IMR-90 (cell line): ENCODE measurements at regions not wholly inside any gene's neighbourhood (a gene's known extent, or its start where the extent isn't known, plus 50 kb on each side); places are given as distances from the start of the nearest gene placed in this dataset.

Experiments
- ATAC-seq: fragments of 200-7000 bp; cut with Tn5 transposase; 2 replicates; pipeline ENCODE4 v1.9.1; 2020; ENCODE audit warnings: low read depth, mild to moderate bottlenecking, moderate library complexity
- BruUV-seq: library from RNA; stranded (reverse); fragments of 400-500 nt; replicated peaks from 2 replicates; lab custom pipeline; 2021; lab: Mats Ljungman, UMichigan
- CTCF ChIA-PET: fragments of 300-600 bp; formaldehyde crosslinking; extraction: SDS; loops from one replicate; lab custom pipeline; 2021; ENCODE audit warnings: antibody characterized with exemption; lab: Yijun Ruan, JAX
- POLR2A ChIA-PET: fragments of 300-600 bp; sonication (Branson Sonifier 250); formaldehyde crosslinking; loops from one replicate; lab custom pipeline; 2022; ENCODE audit warnings: antibody characterized with exemption; ENCODE audit not compliant: unreplicated experiment; lab: Charles Lee
- DNase-seq: peaks from one replicate; pipeline ENCODE4 v3.0.0; 2013
- H2AFZ ChIP-seq: replicated peaks from 2 replicates; pipeline ENCODE3; 2013; ENCODE audit warnings: low read length, mild to moderate bottlenecking; ENCODE audit not compliant: poor library complexity
- H2AK5ac ChIP-seq: 2 replicates; pipeline ENCODE4 v1.6.1; 2013; ENCODE audit warnings: low read depth, low read length, inconsistent platforms
- H2AK9ac ChIP-seq: replicated peaks from 2 replicates; pipeline ENCODE3; 2013; ENCODE audit warnings: mild to moderate bottlenecking, low read depth, low read length, moderate library complexity; ENCODE audit not compliant: poor library complexity
- H2BK120ac ChIP-seq: 2 replicates; pipeline ENCODE4 v1.6.1; 2013; ENCODE audit warnings: low read depth, low read length, inconsistent platforms
- H2BK15ac ChIP-seq: 3 replicates; pipeline ENCODE4 v1.6.1; 2013; ENCODE audit warnings: low read depth, low read length, inconsistent platforms
- H2BK20ac ChIP-seq: 2 replicates; pipeline ENCODE4 v1.6.1; 2013; ENCODE audit warnings: low read depth, mild to moderate bottlenecking, inconsistent platforms, low read length, moderate library complexity
- H2BK5ac ChIP-seq: 2 replicates; pipeline ENCODE4 v1.6.1; 2013; ENCODE audit warnings: mild to moderate bottlenecking, low read depth, low read length, inconsistent platforms; ENCODE audit not compliant: poor library complexity, severe bottlenecking
- H3K14ac ChIP-seq: replicated peaks from 2 replicates; pipeline ENCODE4 v1.6.1; 2013; ENCODE audit warnings: low read depth, low read length, inconsistent platforms
- H3K18ac ChIP-seq: 2 replicates; pipeline ENCODE4 v1.6.1; 2013; ENCODE audit warnings: low read depth, low read length, control low read depth
- H3K23ac ChIP-seq: 2 replicates; pipeline ENCODE4 v1.6.1; 2013; ENCODE audit warnings: low read depth, low read length, inconsistent platforms
- H3K27ac ChIP-seq: 2 replicates; pipeline ENCODE4 v1.5.1; 2013; ENCODE audit warnings: mild to moderate bottlenecking, control low read depth, low read length; ENCODE audit not compliant: insufficient read depth
- H3K27me3 ChIP-seq: 2 replicates; pipeline ENCODE4 v1.6.1; 2013; ENCODE audit warnings: low read length; ENCODE audit not compliant: control insufficient read depth, insufficient read depth
- H3K36me3 ChIP-seq: 2 replicates; pipeline ENCODE4 v1.6.1; 2013; ENCODE audit warnings: low read length, mixed read lengths; ENCODE audit not compliant: control insufficient read depth, insufficient read depth
- H3K4ac ChIP-seq: 2 replicates; pipeline ENCODE4 v1.6.1; 2013; ENCODE audit warnings: low read depth, low read length, inconsistent platforms
- H3K4me1 ChIP-seq: 2 replicates; pipeline ENCODE4 v1.6.1; 2013; ENCODE audit warnings: low read length, mixed read lengths; ENCODE audit not compliant: control insufficient read depth, insufficient read depth
- H3K4me2 ChIP-seq: 2 replicates; pipeline ENCODE4 v1.6.1; 2013; ENCODE audit warnings: low read depth, mild to moderate bottlenecking, control low read depth, low read length, moderate library complexity
- H3K4me3 ChIP-seq: 2 replicates; pipeline ENCODE4 v1.5.1; 2013; ENCODE audit warnings: low read depth, mild to moderate bottlenecking, control low read depth, low read length, moderate library complexity; ENCODE audit not compliant: insufficient read depth
- H3K56ac ChIP-seq: 2 replicates; pipeline ENCODE4 v1.6.1; 2013; ENCODE audit warnings: low read length, inconsistent platforms; ENCODE audit not compliant: insufficient read depth; ENCODE audit errors: extremely low read depth
- H3K79me1 ChIP-seq, 2 experiments: 2 replicates each; pipeline ENCODE4 v1.6.1; 2013; ENCODE audit warnings: low read length in 2 of 2, inconsistent platforms in 1 of 2, low read depth in 1 of 2
- H3K9ac ChIP-seq: 2 replicates; pipeline ENCODE4 v1.6.1; 2013; ENCODE audit warnings: low read depth, low read length, control low read depth
- H3K9me1 ChIP-seq: 2 replicates; pipeline ENCODE4 v1.6.1; 2013; ENCODE audit warnings: low read length, inconsistent platforms; ENCODE audit not compliant: insufficient read depth
- H3K9me3 ChIP-seq: 2 replicates; pipeline ENCODE4 v1.6.1; 2013; ENCODE audit warnings: low read length; ENCODE audit not compliant: control insufficient read depth, insufficient read depth
- H4K20me1 ChIP-seq: 2 replicates; pipeline ENCODE4 v1.6.1; 2013; ENCODE audit warnings: low read length, inconsistent platforms; ENCODE audit not compliant: insufficient read depth
- H4K5ac ChIP-seq: 2 replicates; pipeline ENCODE4 v1.6.1; 2013; ENCODE audit warnings: mild to moderate bottlenecking, low read depth, low read length, control low read depth
- H4K8ac ChIP-seq, 2 experiments: 2 replicates each; pipeline ENCODE4 v1.6.1; 2013; ENCODE audit warnings: low read depth in 2 of 2, low read length in 2 of 2, control low read depth in 1 of 2, inconsistent platforms in 1 of 2
- H4K91ac ChIP-seq: 2 replicates; pipeline ENCODE4 v1.6.1; 2013; ENCODE audit warnings: low read depth, low read length, inconsistent platforms; ENCODE audit not compliant: insufficient read depth
- BHLHE40 ChIP-seq: fragments of 150-350 bp; IDR thresholded peaks from 2 replicates; pipeline ENCODE4 v1.6.1; 2016; ENCODE audit warnings: mild to moderate bottlenecking, low read depth, low read length
- CEBPB ChIP-seq: IDR thresholded peaks from 2 replicates; pipeline ENCODE4 v1.6.1; 2012; ENCODE audit warnings: low read depth, low read length, improper control_type of control experiment
- CHD1 ChIP-seq: IDR thresholded peaks from 2 replicates; pipeline ENCODE4 v1.6.1; 2012; ENCODE audit warnings: low read depth, low read length, improper control_type of control experiment
- CTCF ChIP-seq: conservative IDR thresholded peaks from 2 replicates; pipeline ENCODE4 v1.5.1; 2012; ENCODE audit warnings: mild to moderate bottlenecking, low read depth, low read length, improper control_type of control experiment
- FOS ChIP-seq: fragments of 150-350 bp; IDR thresholded peaks from 2 replicates; pipeline ENCODE4 v1.6.1; 2016; ENCODE audit warnings: low read depth, low read length
- MAZ ChIP-seq: IDR thresholded peaks from 2 replicates; pipeline ENCODE4 v1.6.1; 2012; ENCODE audit warnings: low read depth, mild to moderate bottlenecking, low read length, improper control_type of control experiment, moderate library complexity, borderline replicate concordance
- MXI1 ChIP-seq: IDR thresholded peaks from 2 replicates; pipeline ENCODE4 v1.6.1; 2012; ENCODE audit warnings: low read depth, mild to moderate bottlenecking, low read length, moderate library complexity, borderline replicate concordance
- NFE2L2 ChIP-seq: fragments of 150-350 bp; IDR thresholded peaks from 2 replicates; pipeline ENCODE4 v1.6.1; 2016; ENCODE audit warnings: low read depth, mild to moderate bottlenecking, low read length
- POLR2A ChIP-seq: IDR thresholded peaks from 2 replicates; pipeline ENCODE4 v1.6.1; 2012; ENCODE audit warnings: mild to moderate bottlenecking, low read depth, low read length
- RAD21 ChIP-seq: IDR thresholded peaks from 2 replicates; pipeline ENCODE4 v1.6.1; 2012; ENCODE audit warnings: low read length, improper control_type of control experiment
- RCOR1 ChIP-seq: IDR thresholded peaks from 2 replicates; pipeline ENCODE4 v1.6.1; 2012; ENCODE audit warnings: mild to moderate bottlenecking, low read length, improper control_type of control experiment; ENCODE audit not compliant: insufficient replicate concordance
- RFX5 ChIP-seq: IDR thresholded peaks from 2 replicates; pipeline ENCODE4 v1.8.0; 2012; ENCODE audit warnings: low read depth, mild to moderate bottlenecking, low read length, moderate library complexity
- WGBS, 2 experiments: methylation state at CpG; one replicate each; pipeline versions ENCODE4 v1.1.5 to v1.1.7; 2013; ENCODE audit warnings: missing lambda C conversion rate in 2 of 2; ENCODE audit not compliant: insufficient read length in 1 of 2; ENCODE audit errors: extremely low coverage in 2 of 2; 5-methylcytosine and 5-hydroxymethylcytosine counted together
- dilution Hi-C: fragments of 300-500 bp; cut with HindIII; formaldehyde crosslinking; loops from one replicate; pipeline ENCODE4 v1.14.3; 2018; ENCODE audit warnings: low sequenced_read_pairs; ENCODE audit not compliant: unreplicated experiment
- in situ Hi-C: fragments of 300-500 bp; cut with MboI; formaldehyde crosslinking; loops from 3 replicates; pipeline ENCODE4 v1.14.3; 2019; ENCODE audit warnings: low sequenced_read_pairs, inconsistent platforms, mixed read lengths
- intact Hi-C: fragments of 100-400 bp; cut with micrococcal nuclease; formaldehyde crosslinking; loops from 2 replicates; pipeline ENCODE4 v1.10.0; 2022
- TF ChIP-seq, protein P1 (sequence below): fragments of 150-350 bp; IDR thresholded peaks from 2 replicates; pipeline ENCODE4 v1.6.1; 2017; ENCODE audit warnings: mild to moderate bottlenecking, antibody characterized with exemption, low read length, low read depth

DNA sequence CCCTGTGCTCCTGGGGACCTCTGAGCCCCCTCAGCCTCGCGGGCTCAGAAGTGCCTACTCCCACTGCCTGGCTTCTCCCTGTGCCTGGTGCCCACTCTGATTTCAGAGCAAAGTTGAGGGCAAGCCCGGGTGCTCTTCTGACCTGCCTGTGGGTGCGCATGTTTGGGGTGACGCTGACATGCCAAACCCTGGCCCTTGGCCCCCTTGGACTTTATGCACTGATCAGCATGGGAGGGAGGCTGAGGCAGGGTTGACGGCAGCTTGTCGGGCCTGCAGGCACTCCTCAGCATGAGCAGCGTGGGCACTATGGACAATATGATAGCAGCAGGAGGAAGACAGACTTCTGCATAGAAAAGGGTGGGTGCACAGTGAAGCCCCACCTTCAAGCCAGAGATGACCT lies 279.3 kb upstream of the KLF12 start:
- Histone ChIP-seq H2BK5ac (no peak overlapping the region), H3K79me1 (no peaks in the 10 kb centered on the region), H3K4me3 (no peak overlapping the region), H2BK120ac (no peak overlapping the region), H3K56ac (no peak overlapping the region), H3K27ac (no peak overlapping the region), H3K9ac (no peak overlapping the region), H2AK9ac (no peak overlapping the region), H3K4me2 (no peak overlapping the region), H3K4ac (no peak overlapping the region), H3K36me3 (no peaks in the 10 kb centered on the region), H4K5ac (no peak overlapping the region), H4K91ac (no peak overlapping the region), H2AK5ac (no peak overlapping the region), H3K4me1 (no peaks in the 10 kb centered on the region), H4K20me1 (no peaks in the 10 kb centered on the region), H2BK20ac (no peak overlapping the region), H4K8ac (no peak overlapping the region), H3K23ac (no peak overlapping the region), H2AFZ (no peak overlapping the region), H3K9me1 (no peaks in the 10 kb centered on the region), H3K18ac (no peak overlapping the region), H3K9me3 (no peaks in the 10 kb centered on the region), H3K27me3 (no peaks in the 10 kb centered on the region; the same call in 1 of the 2 replicates), H2BK15ac (no peak overlapping the region), H3K14ac (no peak overlapping the region)
- ChIA-PET CTCF (no interaction called here), POLR2A (no interaction called here)
- 92% methylated on average over 3 of the region's 8 CpGs; no CpG with 5 or more reads in 1 of the 2 experiments for WGBS, 2 experiments
- intact Hi-C loops: no loop called here
- no peak for ATAC-seq
- dilution Hi-C loops: no loop called here
- no TSS peak for BruUV-seq
- in situ Hi-C loops: no loop called here
- DNase-seq: no peak
- TF ChIP-seq MAZ: no peak
- TF ChIP-seq, protein P1, sequence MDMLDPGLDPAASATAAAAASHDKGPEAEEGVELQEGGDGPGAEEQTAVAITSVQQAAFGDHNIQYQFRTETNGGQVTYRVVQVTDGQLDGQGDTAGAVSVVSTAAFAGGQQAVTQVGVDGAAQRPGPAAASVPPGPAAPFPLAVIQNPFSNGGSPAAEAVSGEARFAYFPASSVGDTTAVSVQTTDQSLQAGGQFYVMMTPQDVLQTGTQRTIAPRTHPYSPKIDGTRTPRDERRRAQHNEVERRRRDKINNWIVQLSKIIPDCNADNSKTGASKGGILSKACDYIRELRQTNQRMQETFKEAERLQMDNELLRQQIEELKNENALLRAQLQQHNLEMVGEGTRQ: no peak
- TF ChIP-seq RFX5: no peak
- no peak for TF ChIP-seq MXI1
- TF ChIP-seq CTCF: no peak
- no peak for TF ChIP-seq NFE2L2
- TF ChIP-seq CEBPB: no peak
- no peak for TF ChIP-seq CHD1
- TF ChIP-seq BHLHE40: no peak
- TF ChIP-seq FOS: no peak
- no peak for TF ChIP-seq POLR2A
- TF ChIP-seq RCOR1: no peak
- TF ChIP-seq RAD21: no peak
